AG08395 (cell line): ENCODE measurements at regions not wholly inside any gene's neighbourhood (a gene's known extent, or its start where the extent isn't known, plus 50 kb on each side); places are given as distances from the start of the nearest gene placed in this dataset.
"Not testable (repeated sequence)": the region's sequence is repeated elsewhere in the genome, so short reads cannot be mapped to it uniquely, and the experiment has no call there.

Source experiments
- DNase-seq: peaks from one replicate; pipeline ENCODE4 v3.0.0; 2012; ENCODE audit warnings: mixed read lengths, low spot score

DNA sequence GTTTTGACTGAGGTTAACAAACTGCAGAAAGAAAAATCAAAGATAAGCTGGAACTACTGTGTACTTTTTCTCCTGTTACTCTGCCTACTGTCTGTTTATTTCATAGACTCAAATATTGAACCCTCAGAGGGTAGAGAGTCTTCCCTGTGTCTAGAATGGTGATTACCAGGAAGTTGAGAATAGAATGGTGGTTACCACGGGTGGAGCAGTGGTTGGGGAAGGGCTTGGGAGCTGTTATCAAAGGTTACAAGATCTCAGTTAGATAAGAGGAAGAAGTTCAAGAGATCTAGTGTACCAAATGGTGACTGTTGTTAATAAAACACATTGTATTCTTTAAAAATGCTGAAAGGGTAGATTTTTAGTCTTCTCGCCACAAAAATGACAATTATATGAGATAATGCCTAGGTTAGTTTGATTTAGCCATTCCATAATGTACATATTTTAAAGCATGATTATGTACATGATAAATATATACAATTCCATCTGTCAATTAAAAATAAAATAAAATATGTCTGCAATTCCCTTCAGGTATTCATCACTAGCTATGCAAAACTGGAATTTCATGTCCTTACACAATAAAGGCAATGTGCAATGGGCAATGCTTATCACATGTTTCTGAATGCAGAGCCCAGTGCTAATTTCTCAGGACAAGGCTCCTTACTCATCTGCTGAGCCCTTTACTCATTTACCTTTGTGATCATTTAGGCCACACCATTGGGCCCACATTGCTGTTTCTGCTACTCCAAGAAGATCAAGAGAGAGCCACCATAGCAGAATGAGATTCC, 474.3 kb upstream of the CAMK1G start:
- DNase-seq = no peak

DNA sequence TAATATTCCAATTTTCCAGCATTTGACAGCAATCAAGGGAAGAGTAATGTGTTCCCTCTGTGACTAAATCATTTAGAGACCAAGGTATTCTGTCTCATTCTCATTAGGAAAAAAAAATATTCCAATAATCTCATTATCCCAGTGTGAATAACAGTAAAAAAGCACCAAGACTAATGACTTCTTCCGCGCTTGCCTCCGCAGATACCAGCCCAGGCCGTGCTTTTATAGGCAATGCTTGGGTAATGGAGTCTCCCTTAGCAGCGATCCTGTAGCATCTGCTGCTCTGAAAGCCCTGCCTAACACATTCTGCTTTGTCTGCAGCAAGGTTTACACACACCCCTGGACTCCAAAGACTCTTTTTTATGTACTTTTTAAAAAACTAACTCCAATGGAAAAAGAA, 470.0 kb upstream of the CAMK1G start:
- DNase-seq = no peak

DNA sequence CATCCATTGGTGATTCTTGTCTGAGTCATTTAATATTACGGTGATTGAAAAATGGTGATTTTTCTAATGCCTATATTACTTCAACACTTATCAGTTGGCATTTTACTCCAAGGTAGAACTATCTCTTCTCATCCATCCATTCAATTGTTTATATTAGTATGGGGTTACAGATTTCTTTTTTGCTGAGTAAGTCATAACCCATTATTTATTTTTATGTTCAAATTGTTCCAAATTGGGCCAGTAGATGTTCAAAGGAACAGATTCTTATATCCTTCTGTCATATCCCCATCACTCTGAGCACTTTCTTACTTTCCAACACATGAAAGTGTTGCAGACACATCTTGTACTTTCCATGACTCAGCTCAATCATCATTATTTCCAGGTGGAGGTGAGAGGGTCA, 466.8 kb upstream of the CAMK1G start:
- DNase-seq = no peak

DNA sequence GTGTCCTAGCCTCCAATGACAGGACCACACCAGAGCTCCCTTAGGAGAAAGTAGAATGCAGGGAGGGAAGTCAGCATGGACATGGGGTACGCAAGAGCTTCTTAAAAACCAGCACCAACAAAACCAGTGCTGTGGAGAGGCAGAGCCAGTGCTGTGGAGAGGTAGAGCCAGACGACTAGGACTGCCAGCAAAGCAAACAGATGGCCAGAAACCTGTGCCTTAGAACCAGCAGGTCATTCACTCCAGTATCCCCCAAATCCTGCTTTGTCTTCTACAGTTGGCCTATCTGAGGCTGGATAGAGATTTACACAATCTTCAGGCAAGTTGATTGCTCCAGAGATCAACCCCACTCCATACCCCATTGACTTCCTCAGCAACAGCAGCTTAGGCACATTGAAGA, 459.9 kb upstream of the CAMK1G start:
- no peak for DNase-seq

DNA sequence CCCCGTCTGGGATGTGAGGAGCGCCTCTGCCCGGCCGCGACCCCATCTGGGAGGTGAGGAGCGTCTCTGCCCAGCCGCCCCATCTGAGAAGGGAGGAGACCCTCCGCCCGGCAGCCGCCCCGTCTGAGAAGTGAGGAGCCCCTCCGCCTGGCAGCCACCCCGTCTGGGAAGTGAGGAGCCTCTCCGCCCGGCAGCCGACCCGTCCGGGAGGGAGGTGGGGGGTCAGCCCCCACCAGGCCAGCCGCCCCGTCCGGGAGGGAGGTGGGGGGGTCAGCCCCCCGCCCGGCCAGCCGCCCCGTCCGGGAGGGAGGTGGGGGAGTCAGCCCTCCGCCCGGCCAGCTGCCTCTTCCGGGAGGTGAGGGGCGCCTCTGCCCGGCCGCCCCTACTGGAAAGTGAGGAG, 454.4 kb upstream of the CAMK1G start:
- not testable (repeated sequence) for DNase-seq

DNA sequence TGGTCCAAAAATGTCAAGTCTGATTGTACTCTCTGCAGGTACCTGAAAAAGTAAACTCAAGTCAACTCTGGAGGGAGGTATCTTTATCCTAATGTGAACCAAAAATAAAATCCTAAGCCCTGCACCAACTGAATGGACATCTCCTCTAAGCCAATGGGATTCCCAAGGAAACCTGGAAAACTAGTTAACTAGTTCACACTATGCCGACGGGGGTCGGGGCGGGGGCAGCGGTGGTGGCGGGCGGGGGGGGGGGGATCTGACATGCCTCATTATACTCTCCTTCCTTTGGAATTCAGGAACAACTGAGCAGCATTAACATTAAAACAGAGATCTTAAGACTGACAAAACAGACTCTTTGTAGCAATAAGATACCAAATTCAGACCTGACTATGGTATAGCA, 452.6 kb upstream of the CAMK1G start:
- DNase-seq = no peak

DNA sequence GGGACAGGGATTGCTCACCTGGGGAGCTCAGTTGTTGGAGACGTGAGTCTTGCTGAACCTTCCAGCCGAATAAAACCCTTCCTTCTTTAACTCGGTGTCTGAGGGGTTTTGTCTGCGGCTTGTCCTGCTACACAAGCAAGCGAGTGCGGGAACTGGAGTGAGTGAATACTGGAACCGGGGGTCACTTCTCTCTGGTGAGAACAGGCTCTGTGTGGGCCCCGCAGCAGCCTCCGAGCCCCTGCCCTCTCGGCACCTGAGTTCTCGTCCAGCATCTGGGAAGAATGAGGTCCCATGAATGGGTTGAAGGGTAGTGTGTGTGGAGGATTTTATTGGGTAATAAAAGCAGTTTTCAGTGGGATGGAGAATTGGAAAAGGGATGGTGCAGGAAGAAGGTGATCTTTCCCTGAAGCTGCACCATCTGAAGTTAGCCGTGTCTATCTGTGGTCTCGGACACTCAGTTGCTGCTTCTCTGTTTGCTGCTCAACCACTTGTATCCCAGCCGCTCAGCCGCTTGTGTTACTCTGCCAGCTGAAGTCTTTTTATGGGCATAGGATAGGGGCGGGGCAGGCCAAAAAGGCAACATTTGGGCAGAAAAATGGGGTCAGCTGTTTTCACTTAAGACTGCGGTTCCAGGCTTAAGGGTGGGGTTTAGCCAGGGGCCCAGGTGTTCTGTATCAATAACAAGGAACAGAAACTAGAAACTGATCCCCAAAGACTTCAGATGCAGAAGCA, 450.6 kb upstream of the CAMK1G start:
- no peak for DNase-seq

DNA sequence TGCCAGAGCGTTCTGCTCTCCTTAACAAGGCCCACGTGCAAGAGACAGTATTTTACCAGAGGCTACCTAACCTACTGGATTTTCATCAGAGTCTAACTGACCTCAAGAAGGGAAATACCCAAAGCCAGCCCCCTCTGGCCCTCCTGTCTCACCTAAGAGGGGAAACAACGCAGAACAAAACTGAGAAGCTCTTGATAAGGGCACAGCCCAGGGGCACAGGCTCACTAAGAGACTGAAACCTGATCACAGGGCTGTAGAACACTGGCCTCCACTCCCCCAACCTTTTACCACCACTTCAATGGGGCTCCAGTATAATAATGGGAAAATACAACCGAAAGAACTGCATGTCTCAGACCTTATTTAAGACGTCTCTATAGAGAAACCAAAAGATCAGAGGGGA, 449.5 kb upstream of the CAMK1G start:
- no peak for DNase-seq

DNA sequence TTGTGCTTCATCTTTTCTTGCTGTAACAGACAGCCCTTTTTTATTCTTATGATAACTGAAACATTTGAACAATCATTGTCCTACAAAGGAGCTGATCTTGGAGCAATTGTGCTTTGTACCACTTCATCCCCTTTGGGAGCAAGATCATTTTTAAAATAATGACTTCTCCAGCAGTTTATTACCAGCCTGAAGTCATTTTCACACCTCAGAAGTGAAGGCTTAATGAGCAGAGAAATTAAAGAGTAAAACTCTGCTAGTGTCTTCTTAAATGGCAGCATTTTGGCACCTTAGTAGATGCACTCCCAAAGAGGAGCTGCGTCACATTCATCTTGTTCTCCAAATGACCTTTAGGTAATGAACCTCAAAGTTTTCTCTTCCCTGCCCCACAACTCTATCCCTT, 439.6 kb upstream of the CAMK1G start:
- no peak for DNase-seq

DNA sequence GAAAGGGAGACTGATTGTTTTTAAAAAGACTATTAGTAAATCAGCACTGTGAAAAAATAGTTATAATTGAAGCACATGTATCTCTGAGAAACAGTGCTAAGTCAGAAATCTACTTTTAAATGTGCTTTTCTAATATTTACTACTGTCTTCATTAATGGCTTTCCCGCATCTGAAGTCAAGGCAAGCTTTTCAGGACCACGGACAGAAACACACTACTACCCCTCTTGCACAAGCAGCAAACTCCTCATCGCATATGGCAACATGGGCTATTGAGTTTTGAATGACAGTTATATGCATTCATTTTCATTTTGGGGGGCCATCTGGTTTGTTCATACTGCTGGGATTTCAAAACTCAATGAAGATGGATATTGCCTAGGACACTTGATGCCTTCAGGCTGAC, 433.4 kb upstream of the CAMK1G start:
- peak; percentile 49 for DNase-seq

DNA sequence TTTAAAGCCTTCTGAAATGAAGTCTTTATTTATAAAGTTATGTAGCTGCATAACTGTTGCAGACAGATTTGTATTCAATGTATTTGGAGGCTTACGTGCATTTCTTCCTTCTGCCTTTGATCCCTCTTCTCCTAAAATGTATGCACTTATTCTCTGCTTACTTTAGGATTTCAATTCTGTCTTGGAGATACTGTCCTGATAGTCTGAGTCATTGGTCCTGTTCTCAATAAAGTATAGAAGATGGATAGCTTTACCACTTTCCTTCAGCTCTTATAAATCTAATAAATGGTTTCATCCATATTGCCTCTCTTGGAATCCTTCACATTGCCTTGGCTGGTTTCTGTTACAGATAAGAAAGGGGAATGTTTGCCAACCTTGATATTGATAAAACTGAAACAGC, 430.1 kb upstream of the CAMK1G start:
- no peak for DNase-seq

DNA sequence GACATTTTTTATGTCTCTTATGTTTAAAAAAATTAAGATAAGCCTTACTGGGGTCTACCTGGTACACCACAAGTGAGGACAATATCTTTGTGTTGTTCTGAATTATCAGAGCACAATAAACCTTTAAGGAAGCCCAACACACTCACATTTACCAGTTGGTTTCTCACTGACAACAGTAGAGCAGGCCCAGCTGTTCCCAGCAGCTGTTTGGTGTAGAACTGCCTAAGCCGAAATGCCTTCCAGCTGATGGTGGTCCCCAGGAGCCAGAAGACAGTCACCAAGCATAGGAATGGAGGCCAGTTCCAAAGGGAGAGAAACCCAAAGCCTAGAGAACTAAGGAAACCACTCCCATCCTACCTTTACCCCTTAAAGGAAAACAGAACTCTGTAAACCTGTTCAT, 428.6 kb upstream of the CAMK1G start:
- no peak for DNase-seq

DNA sequence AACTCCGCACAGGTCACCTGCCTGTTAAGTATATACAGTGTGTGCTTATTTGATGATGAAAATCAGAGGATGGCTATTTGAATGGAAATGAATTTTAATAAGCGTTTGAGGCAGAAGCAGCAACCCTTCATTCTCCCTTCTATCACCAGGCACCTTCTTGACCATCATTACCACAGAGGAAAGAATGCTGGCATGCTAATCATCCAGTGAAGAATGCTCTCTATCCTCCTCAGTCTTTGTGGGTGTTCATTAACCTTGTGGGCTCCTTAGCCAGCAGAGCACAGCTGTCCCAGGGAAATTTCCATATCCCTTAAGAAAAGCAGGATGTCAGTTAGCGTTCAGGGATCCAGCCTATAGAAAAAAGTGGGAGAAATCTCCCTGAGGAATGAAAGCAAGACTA, 428.0 kb upstream of the CAMK1G start:
- DNase-seq = no peak

DNA sequence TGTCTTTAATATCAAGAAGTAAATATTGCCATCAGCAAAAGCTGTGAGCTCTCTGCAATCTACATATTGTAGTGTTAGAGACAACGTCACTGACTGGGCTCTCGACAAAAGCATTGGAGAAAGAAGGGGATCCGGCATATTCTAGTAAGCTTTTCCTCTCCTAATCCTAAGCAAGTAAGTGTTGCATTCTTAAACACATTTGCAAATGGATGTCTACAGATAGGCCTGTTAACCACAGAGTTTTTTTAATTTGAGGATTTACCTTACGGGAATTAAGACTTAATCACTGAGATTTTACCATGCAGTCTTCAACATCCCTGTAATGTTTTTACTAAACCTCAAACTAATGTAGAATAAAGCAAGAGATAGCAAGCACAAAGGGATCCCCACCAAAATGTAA, 426.5 kb upstream of the CAMK1G start:
- DNase-seq = no peak

DNA sequence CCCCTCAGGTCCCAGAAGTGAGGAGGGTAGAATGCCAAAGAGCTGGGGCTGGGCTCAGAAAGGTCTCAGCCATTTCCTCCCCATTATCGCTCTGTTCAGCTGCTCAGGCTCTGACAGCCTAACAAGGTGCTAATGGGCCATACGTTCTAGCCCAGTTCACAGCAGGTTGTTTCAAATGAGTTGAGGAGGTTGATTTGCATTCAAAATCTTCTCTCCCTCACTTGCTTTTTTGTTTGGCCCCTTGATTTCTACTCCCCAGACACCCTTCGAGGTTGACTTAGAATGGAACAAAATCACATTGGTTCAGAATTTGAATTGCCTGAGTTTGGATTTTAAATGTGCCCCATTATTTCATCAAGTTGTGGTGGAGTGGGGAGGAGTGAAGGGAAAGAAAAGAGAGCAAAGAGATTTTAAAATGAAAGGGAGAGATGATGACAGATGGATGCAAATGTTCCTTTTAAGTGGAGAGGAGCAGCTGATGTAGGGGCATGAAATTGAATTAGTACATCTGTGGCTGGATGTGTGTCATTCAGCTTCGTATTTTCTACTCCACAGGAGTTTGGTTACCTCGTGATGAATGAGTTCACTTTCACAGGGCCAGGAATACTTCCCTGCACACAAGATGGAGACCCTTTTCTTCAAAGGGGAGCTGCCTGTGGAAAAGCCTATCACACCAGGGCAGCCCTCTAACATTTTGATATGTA, 425.8 kb upstream of the CAMK1G start:
- DNase-seq = no peak

DNA sequence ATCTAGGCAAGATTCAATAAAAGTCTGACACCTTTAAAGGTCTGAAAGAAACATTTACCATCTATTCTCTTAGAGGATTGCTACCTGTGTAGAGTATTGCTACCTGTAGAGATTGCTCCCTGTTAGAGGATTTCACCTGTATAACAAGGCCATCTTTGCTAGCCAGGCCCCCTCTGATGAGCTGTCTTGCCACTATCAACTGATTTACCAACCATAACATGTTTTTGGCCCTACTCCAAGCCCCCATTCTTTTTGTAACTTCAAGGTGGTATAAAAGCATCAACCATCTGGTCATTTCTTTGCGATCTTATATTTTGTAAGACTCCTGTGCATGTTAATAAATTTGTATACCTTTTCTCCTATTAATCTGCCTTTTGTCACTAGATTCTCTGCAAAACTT, 424.7 kb upstream of the CAMK1G start:
- no peak for DNase-seq

DNA sequence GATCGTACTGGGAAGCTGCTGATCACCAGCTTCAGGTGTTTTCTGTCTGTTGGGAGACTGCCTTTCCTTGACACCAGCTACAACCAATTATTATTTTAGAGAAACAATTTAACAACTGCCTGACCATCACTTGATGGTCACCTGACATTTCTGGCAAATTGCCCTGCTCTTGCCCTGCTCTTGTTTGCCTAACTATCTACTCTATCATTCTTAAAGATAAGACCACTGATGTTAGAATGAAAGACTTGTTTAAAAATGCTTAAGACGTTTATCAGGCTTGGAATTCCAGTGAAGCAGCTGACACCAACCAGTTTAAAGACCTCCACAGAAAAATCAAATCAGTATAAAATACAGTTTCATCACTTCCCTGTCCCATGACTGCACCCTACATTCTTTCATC, 423.3 kb upstream of the CAMK1G start:
- no peak for DNase-seq

DNA sequence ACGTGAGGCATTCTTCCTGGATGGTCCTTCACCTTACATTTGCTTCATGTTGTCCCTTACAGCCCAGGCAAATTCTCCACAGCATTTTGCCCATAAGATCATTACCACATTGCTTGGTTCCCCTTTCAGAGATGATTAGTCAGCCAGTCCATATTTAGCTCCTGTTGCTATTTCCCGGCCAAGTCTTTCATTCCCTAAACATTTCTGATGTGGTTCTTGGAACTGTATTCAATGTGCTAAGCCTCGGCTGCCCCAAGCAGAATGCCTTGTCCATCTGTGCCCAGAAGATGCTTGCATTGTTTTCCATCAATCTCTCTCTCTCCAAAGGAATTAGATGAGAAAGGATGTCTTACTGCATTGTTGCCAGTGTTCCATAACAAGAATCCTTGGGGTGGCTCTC, 420.9 kb upstream of the CAMK1G start:
- peak; percentile 38 for DNase-seq

DNA sequence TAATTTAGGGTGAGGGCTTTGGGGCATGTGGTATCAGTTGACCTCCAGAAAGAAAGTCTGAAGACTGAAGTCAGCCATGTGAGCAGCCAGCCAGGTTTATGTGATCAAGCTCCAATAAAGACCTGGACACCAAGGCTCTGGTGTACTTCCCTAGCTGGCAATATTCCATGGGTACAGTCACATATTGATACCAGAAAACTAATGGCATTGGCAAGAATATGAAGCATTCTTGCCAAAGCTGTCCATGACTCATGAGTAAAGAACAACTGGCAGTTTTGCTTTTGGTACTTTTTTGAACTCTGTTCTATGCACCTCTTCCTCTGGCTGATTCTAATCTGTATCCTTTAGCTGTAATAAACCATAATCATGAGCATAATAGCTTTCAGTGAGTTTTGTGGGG, 415.3 kb upstream of the CAMK1G start:
- peak; percentile 49 for DNase-seq

DNA sequence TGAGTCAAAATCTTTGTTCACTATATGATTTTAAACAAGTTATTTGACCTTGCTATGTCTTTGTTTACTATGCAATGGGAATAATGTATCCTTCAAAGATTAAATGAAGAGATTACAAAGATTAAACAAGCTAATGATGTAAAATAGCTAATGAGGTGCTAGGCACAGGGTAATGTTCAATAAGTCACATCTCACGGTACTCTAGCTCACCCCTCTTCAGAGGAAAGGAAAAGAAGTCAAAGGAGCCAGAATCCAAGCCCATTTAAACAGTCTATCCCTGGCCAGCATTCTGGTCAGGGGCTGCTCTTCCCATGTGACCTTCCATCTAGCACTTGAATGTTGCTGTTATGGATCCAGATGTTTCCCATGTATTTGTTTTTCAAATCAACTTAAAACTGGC, 412.4 kb upstream of the CAMK1G start:
- DNase-seq = no peak

DNA sequence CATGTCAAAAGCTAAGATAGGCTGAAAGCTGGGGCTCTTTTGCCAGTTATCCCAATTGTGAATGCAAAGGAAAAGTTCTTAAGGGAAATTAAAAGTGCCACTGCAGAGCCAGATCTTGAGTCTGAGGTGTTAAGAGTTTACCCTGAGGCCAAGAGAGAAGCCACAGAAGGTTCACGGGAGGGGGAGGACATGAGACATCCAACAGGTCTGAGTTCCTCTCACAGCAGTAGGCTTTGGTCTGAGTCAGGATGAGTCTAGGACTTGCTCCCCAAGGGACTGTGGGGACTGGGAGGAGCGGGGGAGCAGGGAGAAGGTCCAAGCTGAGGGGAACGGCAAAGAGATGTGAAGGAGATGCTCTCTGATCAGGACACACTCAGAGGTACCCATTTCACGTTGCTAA, 411.2 kb upstream of the CAMK1G start:
- no peak for DNase-seq

DNA sequence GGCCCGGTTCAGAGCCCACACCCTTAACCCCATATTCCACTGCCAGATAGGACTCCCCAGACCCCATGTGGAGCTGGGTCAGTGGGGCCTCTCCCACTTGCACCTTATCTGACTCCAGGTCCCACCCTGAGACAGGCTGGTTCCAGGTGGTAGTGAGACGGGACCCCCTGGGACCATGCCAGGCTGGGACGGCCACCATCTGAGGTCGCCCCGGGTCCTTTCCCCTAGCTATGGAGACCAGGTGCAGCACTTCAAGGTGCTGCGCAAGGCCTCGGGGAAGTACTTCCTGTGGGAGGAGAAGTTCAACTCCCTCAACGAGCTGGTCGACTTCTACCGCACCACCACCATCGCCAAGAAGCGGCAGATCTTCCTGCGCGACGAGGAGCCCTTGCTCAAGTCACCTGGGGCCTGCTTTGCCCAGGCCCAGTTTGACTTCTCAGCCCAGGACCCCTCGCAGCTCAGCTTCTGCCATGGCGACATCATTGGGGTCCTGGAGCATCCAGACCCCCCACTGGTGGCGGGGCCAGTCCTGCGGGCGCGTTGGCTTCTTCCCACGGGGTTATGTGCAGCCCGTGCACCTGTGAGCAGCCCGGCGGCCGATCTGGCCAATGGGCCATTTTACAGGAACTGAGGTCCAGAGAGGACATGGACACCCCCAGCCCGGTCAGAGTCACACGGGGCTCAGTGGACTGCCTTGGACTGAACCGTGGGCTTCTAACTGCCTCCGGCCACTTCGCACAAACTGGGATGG, 410.5 kb upstream of the CAMK1G start:
- not testable (repeated sequence) for DNase-seq
